Panc1 (cell line): ENCODE measurements at regions not wholly inside any gene's neighbourhood (a gene's known extent, or its start where the extent isn't known, plus 50 kb on each side); places are given as distances from the start of the nearest gene placed in this dataset.

Experiments used
- ATAC-seq: fragments of 200-7000 bp; cut with Tn5 transposase; 2 replicates; pipeline ENCODE4 v1.9.1; 2020; ENCODE audit warnings: mild to moderate bottlenecking, moderate library complexity
- BruUV-seq: library from RNA; stranded (reverse); fragments of 400-500 nt; replicated peaks from 2 replicates; lab custom pipeline; 2021; lab: Mats Ljungman, UMichigan
- CTCF ChIA-PET: fragments of 300-600 bp; sonication (Branson Sonifier 250); formaldehyde crosslinking; loops from one replicate; lab custom pipeline; 2022; ENCODE audit warnings: antibody characterized with exemption; lab: Charles Lee
- POLR2A ChIA-PET: fragments of 300-600 bp; sonication (Branson Sonifier 250); formaldehyde crosslinking; loops from one replicate; lab custom pipeline; 2022; ENCODE audit warnings: antibody characterized with exemption; lab: Charles Lee
- DNase-seq: peaks from one replicate; pipeline ENCODE4 v3.0.0-alpha.2; 2010; ENCODE audit warnings: low read depth, low spot score
- H3K27ac ChIP-seq: 2 replicates; pipeline ENCODE4 v1.5.1; 2011; ENCODE audit warnings: mild to moderate bottlenecking, low read length, inconsistent platforms
- H3K27me3 ChIP-seq: fragments of 200-500 bp; sonication (Bioruptor generic); 2 replicates; pipeline ENCODE4 v1.6.0; 2014; ENCODE audit warnings: low read length, inconsistent platforms; ENCODE audit not compliant: control insufficient read depth, insufficient read depth
- H3K36me3 ChIP-seq: fragments of 200-500 bp; sonication (Bioruptor generic); 2 replicates; pipeline ENCODE4 v1.5.1; 2014; ENCODE audit warnings: inconsistent platforms, mild to moderate bottlenecking, low read length, moderate library complexity; ENCODE audit not compliant: control insufficient read depth, insufficient read depth
- H3K4me1 ChIP-seq: 2 replicates; pipeline ENCODE4 v1.5.1; 2011; ENCODE audit warnings: inconsistent platforms, mild to moderate bottlenecking, low read length, moderate library complexity; ENCODE audit not compliant: control insufficient read depth, insufficient read depth
- H3K4me3 ChIP-seq, 2 experiments: 2 replicates each; pipeline ENCODE4 v1.5.1; 2011 to 2012; ENCODE audit warnings: low read depth in 2 of 2, low read length in 2 of 2, mild to moderate bottlenecking in 2 of 2, inconsistent platforms in 1 of 2, moderate library complexity in 1 of 2
- H3K9me3 ChIP-seq: fragments of 200-500 bp; sonication (Bioruptor generic); 2 replicates; pipeline ENCODE4 v1.5.1; 2014; ENCODE audit warnings: low read depth, mild to moderate bottlenecking, inconsistent platforms, low read length, moderate library complexity; ENCODE audit not compliant: control insufficient read depth, insufficient read depth
- POLR2AphosphoS5 ChIP-seq: IDR thresholded peaks from 2 replicates; pipeline ENCODE4 v1.6.1; 2012; ENCODE audit warnings: mild to moderate bottlenecking, low read depth, low read length, moderate library complexity
- REST ChIP-seq, 2 experiments: IDR thresholded peaks; 2 replicates each; pipeline ENCODE4 v1.6.1; 2011 to 2012; ENCODE audit warnings: low read depth in 2 of 2, control low read depth in 1 of 2, low read length in 1 of 2, mild to moderate bottlenecking in 1 of 2, moderate library complexity in 1 of 2; ENCODE audit not compliant: insufficient read depth in 1 of 2
- SIN3A ChIP-seq: IDR thresholded peaks from 2 replicates; pipeline ENCODE4 v1.6.1; 2012; ENCODE audit warnings: low read depth, mild to moderate bottlenecking, low read length, moderate library complexity, borderline replicate concordance; ENCODE audit not compliant: insufficient read depth
- TCF7L2 ChIP-seq: IDR thresholded peaks from 2 replicates; pipeline ENCODE4 v1.6.1; 2011; ENCODE audit warnings: mild to moderate bottlenecking, low read depth, low read length, inconsistent platforms
- in situ Hi-C: cut with HindIII; loops from 2 replicates; pipeline ENCODE4 v1.10.0; 2016; ENCODE audit warnings: low sequenced_read_pairs, low pct_unique_long_range_greater_than_20kb
- intact Hi-C: fragments of 100-400 bp; cut with micrococcal nuclease; formaldehyde crosslinking; loops from one replicate; pipeline ENCODE4 v1.10.0; 2022; ENCODE audit not compliant: unreplicated experiment
- TF ChIP-seq, protein P1 (sequence below): fragments of 450-650 bp; IDR thresholded peaks from 2 replicates; pipeline ENCODE4 v1.5.1; 2017; ENCODE audit warnings: mild to moderate bottlenecking

- ATAC-seq, result no peak
- intact Hi-C loops, result no loop called here
- Histone ChIP-seq H3K4me1 (no peaks in the 10 kb centered on the region), H3K27me3 (no peaks in the 10 kb centered on the region), H3K27ac (no peak overlapping the region), H3K4me3 (no peak overlapping the region), H3K9me3 (no peaks in the 10 kb centered on the region), H3K36me3 (no peaks in the 10 kb centered on the region)
- DNase-seq, result no peak
- ChIA-PET CTCF (no interaction called here), POLR2A (no interaction called here)
- in situ Hi-C loops, result no loop called here
- TF ChIP-seq SIN3A (no peak), POLR2AphosphoS5 (no peak), REST (IDR thresholded peaks at IDR 0.05; ENCODE audit: insufficient read depth in 1 of 2, low read depth in 2 of 2, low read length in 1 of 2) (no peak), TCF7L2 (no peak)
- TF ChIP-seq, protein P1, sequence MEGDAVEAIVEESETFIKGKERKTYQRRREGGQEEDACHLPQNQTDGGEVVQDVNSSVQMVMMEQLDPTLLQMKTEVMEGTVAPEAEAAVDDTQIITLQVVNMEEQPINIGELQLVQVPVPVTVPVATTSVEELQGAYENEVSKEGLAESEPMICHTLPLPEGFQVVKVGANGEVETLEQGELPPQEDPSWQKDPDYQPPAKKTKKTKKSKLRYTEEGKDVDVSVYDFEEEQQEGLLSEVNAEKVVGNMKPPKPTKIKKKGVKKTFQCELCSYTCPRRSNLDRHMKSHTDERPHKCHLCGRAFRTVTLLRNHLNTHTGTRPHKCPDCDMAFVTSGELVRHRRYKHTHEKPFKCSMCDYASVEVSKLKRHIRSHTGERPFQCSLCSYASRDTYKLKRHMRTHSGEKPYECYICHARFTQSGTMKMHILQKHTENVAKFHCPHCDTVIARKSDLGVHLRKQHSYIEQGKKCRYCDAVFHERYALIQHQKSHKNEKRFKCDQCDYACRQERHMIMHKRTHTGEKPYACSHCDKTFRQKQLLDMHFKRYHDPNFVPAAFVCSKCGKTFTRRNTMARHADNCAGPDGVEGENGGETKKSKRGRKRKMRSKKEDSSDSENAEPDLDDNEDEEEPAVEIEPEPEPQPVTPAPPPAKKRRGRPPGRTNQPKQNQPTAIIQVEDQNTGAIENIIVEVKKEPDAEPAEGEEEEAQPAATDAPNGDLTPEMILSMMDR, result no peak
- BruUV-seq, result no TSS peak
Measured at GRCh38 chr12:118493962-118494361, 117.6 kb downstream of the SUDS3 start.

GRCh38 chr12:118494776-118495175 lies 118.4 kb downstream of the SUDS3 start:
- POLR2A ChIA-PET, result no interaction called here
- no TSS peak for BruUV-seq

GRCh38 chr12:118495296-118495695 lies 118.9 kb downstream of the SUDS3 start:
- ATAC-seq (no peak), DNase-seq (no peak)
- intact Hi-C loops (no loop called here), in situ Hi-C loops (no loop called here)
- no peak overlapping the region for H3K4me3 ChIP-seq
- TF ChIP-seq SIN3A, result no peak
- TF ChIP-seq, protein P1, result no peak
- no peak for TF ChIP-seq POLR2AphosphoS5
- no peak for TF ChIP-seq REST (IDR thresholded peaks at IDR 0.05; ENCODE audit: insufficient read depth in 1 of 2, low read depth in 2 of 2, low read length in 1 of 2)
- no peak for TF ChIP-seq TCF7L2
- H3K27me3 ChIP-seq, result no peaks in the 10 kb centered on the region
- CTCF ChIA-PET, result no interaction called here
- H3K9me3 ChIP-seq, result no peaks in the 10 kb centered on the region
- no peaks in the 10 kb centered on the region for H3K4me1 ChIP-seq
- H3K27ac ChIP-seq, result no peak overlapping the region
- POLR2A ChIA-PET, result no interaction called here
- BruUV-seq, result no TSS peak
- no peaks in the 10 kb centered on the region for H3K36me3 ChIP-seq

More at GRCh38 chr12:118494776-118495175, 118.4 kb downstream of the SUDS3 start:
- ATAC-seq, result no peak
- CTCF ChIA-PET, result no interaction called here
- no peak for TF ChIP-seq TCF7L2
- Histone ChIP-seq H3K27me3 (no peaks in the 10 kb centered on the region), H3K9me3 (no peaks in the 10 kb centered on the region), H3K4me3 (no peak overlapping the region), H3K36me3 (no peaks in the 10 kb centered on the region), H3K4me1 (no peaks in the 10 kb centered on the region), H3K27ac (no peak overlapping the region)
- no peak for DNase-seq
- in situ Hi-C loops (no loop called here), intact Hi-C loops (no loop called here)
